SK-N-SH treated with all-trans-retinoic acid at 6 μM for 48 hours (cell line): ENCODE measurements at regions not wholly inside any gene's neighbourhood (a gene's known extent, or its start where the extent isn't known, plus 50 kb on each side); places are given as distances from the start of the nearest gene placed in this dataset.
"Not testable (repeated sequence)": the region's sequence is repeated elsewhere in the genome, so short reads cannot be mapped to it uniquely, and the experiment has no call there.

Source experiments
- ARNTL ChIP-seq: fragments of 450-650 bp; formaldehyde crosslinking; IDR thresholded peaks from 2 replicates; pipeline ENCODE4 v1.5.0; 2020; ENCODE audit warnings: low read depth, mild to moderate bottlenecking, moderate library complexity, borderline replicate concordance
- CSRNP3 ChIP-seq: fragments of 250-450 bp; sonication (Bioruptor Pico); IDR thresholded peaks from 2 replicates; pipeline ENCODE4 v1.5.1; 2021; ENCODE audit warnings: mild to moderate bottlenecking, moderate library complexity
- PPARA ChIP-seq: fragments of 250-450 bp; sonication (Bioruptor Pico); IDR thresholded peaks from 2 replicates; pipeline ENCODE4 v1.5.0; 2020; ENCODE audit warnings: mild to moderate bottlenecking, borderline replicate concordance
- ZFP30 ChIP-seq: fragments of 450-650 bp; formaldehyde crosslinking; IDR thresholded peaks from 2 replicates; pipeline ENCODE4 v1.5.0; 2022; ENCODE audit warnings: mild to moderate bottlenecking, moderate library complexity
- ZNF70 ChIP-seq: fragments of 450-650 bp; formaldehyde crosslinking; IDR thresholded peaks from 2 replicates; pipeline ENCODE4 v1.5.0; 2020; ENCODE audit warnings: mild to moderate bottlenecking, moderate library complexity
- ZNF8 ChIP-seq: fragments of 450-650 bp; formaldehyde crosslinking; IDR thresholded peaks from 2 replicates; pipeline ENCODE4 v1.5.0; 2020; ENCODE audit warnings: mild to moderate bottlenecking, moderate library complexity
- TF ChIP-seq, protein P1 (sequence below): fragments of 250-450 bp; sonication (Bioruptor Pico); IDR thresholded peaks from 2 replicates; pipeline ENCODE4 v1.8.0; 2020; ENCODE audit warnings: mild to moderate bottlenecking, moderate library complexity, borderline replicate concordance

- TF ChIP-seq, protein P1, sequence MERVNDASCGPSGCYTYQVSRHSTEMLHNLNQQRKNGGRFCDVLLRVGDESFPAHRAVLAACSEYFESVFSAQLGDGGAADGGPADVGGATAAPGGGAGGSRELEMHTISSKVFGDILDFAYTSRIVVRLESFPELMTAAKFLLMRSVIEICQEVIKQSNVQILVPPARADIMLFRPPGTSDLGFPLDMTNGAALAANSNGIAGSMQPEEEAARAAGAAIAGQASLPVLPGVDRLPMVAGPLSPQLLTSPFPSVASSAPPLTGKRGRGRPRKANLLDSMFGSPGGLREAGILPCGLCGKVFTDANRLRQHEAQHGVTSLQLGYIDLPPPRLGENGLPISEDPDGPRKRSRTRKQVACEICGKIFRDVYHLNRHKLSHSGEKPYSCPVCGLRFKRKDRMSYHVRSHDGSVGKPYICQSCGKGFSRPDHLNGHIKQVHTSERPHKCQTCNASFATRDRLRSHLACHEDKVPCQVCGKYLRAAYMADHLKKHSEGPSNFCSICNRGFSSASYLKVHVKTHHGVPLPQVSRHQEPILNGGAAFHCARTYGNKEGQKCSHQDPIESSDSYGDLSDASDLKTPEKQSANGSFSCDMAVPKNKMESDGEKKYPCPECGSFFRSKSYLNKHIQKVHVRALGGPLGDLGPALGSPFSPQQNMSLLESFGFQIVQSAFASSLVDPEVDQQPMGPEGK (CRISPR knock-in tag) = not testable (repeated sequence)
- not testable (repeated sequence) for TF ChIP-seq ARNTL; CSRNP3 (CRISPR knock-in tag); ZFP30 (CRISPR knock-in tag); PPARA (CRISPR knock-in tag); ZNF70 (CRISPR knock-in tag); ZNF8 (CRISPR knock-in tag)
These were observed 121.0 kb upstream of the ZNF322 start for GRCh38 chr6:26780563-26780962.
